RWPE1 (cell line): ENCODE measurements at regions not wholly inside any gene's neighbourhood (a gene's known extent, or its start where the extent isn't known, plus 50 kb on each side); places are given as distances from the start of the nearest gene placed in this dataset.

Experiments used
- CTCF ChIA-PET: fragments of 350-600 bp; sonication (Branson Sonifier 250); formaldehyde crosslinking; extraction: SDS; loops from one replicate; lab custom pipeline; 2021; lab: Yijun Ruan, JAX
- POLR2A ChIA-PET: fragments of 400-600 bp; formaldehyde crosslinking; extraction: SDS; loops from one replicate; lab custom pipeline; 2020; ENCODE audit warnings: antibody characterized with exemption; ENCODE audit not compliant: low non-redundant PET; lab: Yijun Ruan, JAX
- DNase-seq: peaks from one replicate; pipeline ENCODE4 v3.0.0; 2012; ENCODE audit warnings: low spot score
- H3K27ac ChIP-seq: fragments of 450-650 bp; 2 replicates; pipeline ENCODE4 v1.5.1; 2017
- TF ChIP-seq, protein P1 (sequence below): fragments of 450-650 bp; conservative IDR thresholded peaks from 2 replicates; pipeline ENCODE4 v1.5.1; 2017; ENCODE audit warnings: low read depth, mild to moderate bottlenecking

DNA sequence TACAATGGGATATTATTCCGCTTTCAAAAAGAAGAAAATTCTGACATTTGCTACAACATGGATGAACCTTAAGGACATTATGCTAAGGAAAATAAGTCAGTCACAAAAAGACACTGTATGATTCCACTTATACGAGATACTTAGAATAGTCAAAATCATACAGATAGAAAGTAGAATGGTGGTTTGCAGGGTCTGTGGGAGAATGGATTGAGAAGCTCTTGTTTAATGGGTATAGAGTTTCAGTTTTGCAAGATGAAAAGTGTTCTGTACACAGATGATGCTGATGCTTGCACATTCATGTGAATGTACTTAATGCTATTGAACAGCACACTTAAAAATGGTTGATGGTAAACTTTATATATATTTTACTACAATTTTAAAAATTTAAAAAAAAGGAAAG lies 2050.7 kb upstream of the WWC1 start:
- TF ChIP-seq, protein P1, sequence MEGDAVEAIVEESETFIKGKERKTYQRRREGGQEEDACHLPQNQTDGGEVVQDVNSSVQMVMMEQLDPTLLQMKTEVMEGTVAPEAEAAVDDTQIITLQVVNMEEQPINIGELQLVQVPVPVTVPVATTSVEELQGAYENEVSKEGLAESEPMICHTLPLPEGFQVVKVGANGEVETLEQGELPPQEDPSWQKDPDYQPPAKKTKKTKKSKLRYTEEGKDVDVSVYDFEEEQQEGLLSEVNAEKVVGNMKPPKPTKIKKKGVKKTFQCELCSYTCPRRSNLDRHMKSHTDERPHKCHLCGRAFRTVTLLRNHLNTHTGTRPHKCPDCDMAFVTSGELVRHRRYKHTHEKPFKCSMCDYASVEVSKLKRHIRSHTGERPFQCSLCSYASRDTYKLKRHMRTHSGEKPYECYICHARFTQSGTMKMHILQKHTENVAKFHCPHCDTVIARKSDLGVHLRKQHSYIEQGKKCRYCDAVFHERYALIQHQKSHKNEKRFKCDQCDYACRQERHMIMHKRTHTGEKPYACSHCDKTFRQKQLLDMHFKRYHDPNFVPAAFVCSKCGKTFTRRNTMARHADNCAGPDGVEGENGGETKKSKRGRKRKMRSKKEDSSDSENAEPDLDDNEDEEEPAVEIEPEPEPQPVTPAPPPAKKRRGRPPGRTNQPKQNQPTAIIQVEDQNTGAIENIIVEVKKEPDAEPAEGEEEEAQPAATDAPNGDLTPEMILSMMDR = no peak
- no peak overlapping the region for H3K27ac ChIP-seq
- ChIA-PET POLR2A (no interaction called here), CTCF (interaction anchor here (0.6 to 0.7 kb wide), 2 partner anchors 11 to 257 kb away, joined by 3 read pairs; no protein-coding TSS in a partner anchor)
- DNase-seq = no peak

DNA sequence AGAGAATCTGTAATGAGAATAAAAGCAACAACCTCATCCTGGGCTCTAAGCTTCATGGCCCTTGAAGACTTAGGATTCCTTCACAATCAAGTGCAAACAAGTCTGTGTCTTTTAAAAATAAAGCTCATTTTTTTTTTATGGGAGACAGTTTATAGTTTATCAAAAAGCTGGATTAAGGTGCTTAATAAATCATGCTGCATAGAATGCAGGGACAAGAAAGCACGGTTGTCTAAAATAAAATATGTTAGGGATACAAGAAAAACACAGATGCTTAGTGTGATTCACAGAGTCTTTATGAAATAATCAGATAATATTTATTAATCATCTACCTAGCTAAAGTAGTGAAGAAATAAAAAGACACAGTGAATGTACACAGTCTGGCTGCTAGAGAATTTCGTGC lies 2045.9 kb upstream of the WWC1 start:
- ChIA-PET POLR2A (no interaction called here), CTCF (interaction anchor here (0.6 kb wide), 2 partner anchors 26 to 38 kb away, joined by 3 to 4 read pairs; no protein-coding TSS in a partner anchor)

GRCh38 chr5:166251786-166252185 lies 2039.7 kb upstream of the WWC1 start:
- no peak overlapping the region for H3K27ac ChIP-seq
- ChIA-PET CTCF (interaction anchor here (0.7 kb wide), 2 partner anchors 11 to 31 kb away, joined by 3 read pairs; no protein-coding TSS in a partner anchor), POLR2A (no interaction called here)
- TF ChIP-seq, protein P1 = no peak
- DNase-seq = peak; percentile 9

More for the DNA sequence above, 2045.9 kb upstream of the WWC1 start:
- H3K27ac ChIP-seq = no peak overlapping the region
- TF ChIP-seq, protein P1 = no peak
- DNase-seq = no peak

GRCh38 chr5:166257661-166258060 lies 2033.8 kb upstream of the WWC1 start:
- ChIA-PET CTCF (interaction anchor here (0.7 kb wide), 2 partner anchors 768 to 1464 kb away, joined by 3 to 5 read pairs; no protein-coding TSS in a partner anchor), POLR2A (no interaction called here)
- TF ChIP-seq, protein P1 = no peak
- no peak for DNase-seq
- no peak overlapping the region for H3K27ac ChIP-seq

DNA sequence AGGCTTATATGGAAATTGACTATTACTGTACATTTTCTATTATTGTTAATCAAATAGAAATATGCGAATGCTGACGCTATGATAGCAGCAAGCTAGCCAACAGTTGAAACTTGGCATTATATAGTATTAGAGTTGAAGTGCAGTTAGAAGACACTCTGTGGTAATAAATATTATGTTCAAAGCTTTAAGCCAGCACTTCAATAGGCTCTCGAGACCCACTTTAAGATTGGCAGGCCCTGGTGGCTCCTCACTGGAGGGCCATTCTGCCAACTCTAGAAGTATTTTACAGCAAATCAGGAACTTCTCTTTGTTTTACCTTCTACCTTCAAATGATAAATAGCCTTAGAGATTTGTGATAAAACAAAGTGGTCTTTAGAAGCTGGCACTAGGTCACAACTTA lies 2029.0 kb upstream of the WWC1 start:
- TF ChIP-seq, protein P1 = no peak
- ChIA-PET CTCF (no interaction called here), POLR2A (no interaction called here)
- no peak for DNase-seq
- H3K27ac ChIP-seq = no peak overlapping the region

DNA sequence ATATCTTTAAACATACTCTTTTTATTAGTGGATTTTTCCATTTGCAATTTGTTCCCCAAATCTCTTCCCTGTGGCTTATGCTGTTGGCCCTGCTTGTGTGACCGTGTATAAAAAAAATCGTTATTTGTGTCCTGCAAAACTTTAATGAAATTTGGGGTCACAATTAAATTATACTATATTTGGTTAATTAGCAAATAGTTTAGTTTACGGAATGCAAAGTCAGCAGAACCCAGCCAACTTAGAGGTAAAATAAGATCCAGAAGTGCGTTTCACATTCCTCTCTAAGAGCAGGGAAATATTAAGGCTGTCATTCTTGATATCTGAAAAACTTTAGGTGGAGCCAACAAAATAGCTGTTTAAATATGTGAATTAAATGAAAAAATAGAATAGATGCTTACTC lies 2023.5 kb upstream of the WWC1 start:
- ChIA-PET CTCF (interaction anchor here (0.6 kb wide), 1 partner anchor 985 kb away, joined by 3 read pairs; no protein-coding TSS in a partner anchor), POLR2A (no interaction called here)
- H3K27ac ChIP-seq = no peak overlapping the region
- TF ChIP-seq, protein P1 = no peak
- no peak for DNase-seq
